ENCODE measurements at regions not wholly inside any gene's neighbourhood (a gene's known extent, or its start where the extent isn't known, plus 50 kb on each side); places are given as distances from the start of the nearest gene placed in this dataset.

GRCh38 chr18:77803024-77803423, 553.4 kb downstream of the GALR1 start:
- TF ChIP-seq CTCF (IDR thresholded peaks at IDR 0.05; ENCODE audit: low read depth, low read length, poor library complexity, severe bottlenecking) = no peak
- no peak for TF ChIP-seq EZH2phosphoT487 (IDR thresholded peaks at IDR 0.05; ENCODE audit: borderline replicate concordance, low read length)
